Gastroesophageal sphincter (tissue), 3 donors: ENCODE measurements at regions not wholly inside any gene's neighbourhood (a gene's known extent, or its start where the extent isn't known, plus 50 kb on each side); places are given as distances from the start of the nearest gene placed in this dataset.

Source experiments
- CTCF ChIP-seq, 4 experiments: fragments of 200-600 bp in 2 of 4; fragments of 450-650 bp in 2 of 4; sonication (generic) in 1 of 4; IDR thresholded peaks; one replicate each; pipeline ENCODE4 v1.5.1; 2017 to 2019; ENCODE audit warnings: antibody characterized with exemption in 4 of 4, mild to moderate bottlenecking in 2 of 4, moderate library complexity in 2 of 4
- POLR2A ChIP-seq, 2 donors: fragments of 450-650 bp; IDR thresholded peaks; one replicate each; pipeline ENCODE4 v1.6.1; 2017; ENCODE audit warnings: antibody characterized with exemption in 2 of 2, mild to moderate bottlenecking in 2 of 2, moderate library complexity in 1 of 2

GRCh38 chr14:101464310-101464983, 96.8 kb upstream of the DIO3 start:
- no peak for TF ChIP-seq CTCF (IDR thresholded peaks at IDR 0.05)
- no peak for TF ChIP-seq POLR2A (IDR thresholded peaks at IDR 0.05)
